AG04450 (cell line): ENCODE measurements at regions not wholly inside any gene's neighbourhood (a gene's known extent, or its start where the extent isn't known, plus 50 kb on each side); places are given as distances from the start of the nearest gene placed in this dataset.
"Not testable (repeated sequence)": the region's sequence is repeated elsewhere in the genome, so short reads cannot be mapped to it uniquely, and the experiment has no call there.

Experiments used
- CTCF ChIA-PET: fragments of 300-600, 350-600 bp; formaldehyde crosslinking; extraction: SDS; loops from one replicate; lab custom pipeline; 2022; ENCODE audit warnings: antibody characterized with exemption, inconsistent platforms; lab: Charles Lee
- POLR2A ChIA-PET: fragments of 350-600 bp; formaldehyde crosslinking; extraction: SDS; loops from one replicate; lab custom pipeline; 2021; ENCODE audit warnings: antibody characterized with exemption, inconsistent platforms; lab: Yijun Ruan, JAX
- DNase-seq: peaks from one replicate; pipeline ENCODE4 v3.0.0-alpha.2; 2011; ENCODE audit warnings: low read depth, low spot score
- H3K27ac ChIP-seq: one replicate; pipeline ENCODE4 v1.5.1; 2012; ENCODE audit warnings: low read depth, low read length, control low read depth
- H3K27me3 ChIP-seq: one replicate; pipeline ENCODE4 v1.6.0; 2012; ENCODE audit warnings: low read length; ENCODE audit not compliant: control insufficient read depth, insufficient read depth
- H3K4me3 ChIP-seq: 2 replicates; pipeline ENCODE4 v1.5.1; 2011; ENCODE audit warnings: mild to moderate bottlenecking, low read depth, low read length, control low read depth
- H3K9me3 ChIP-seq: 2 replicates; pipeline ENCODE4 v1.5.1; 2012; ENCODE audit warnings: low read length; ENCODE audit not compliant: control insufficient read depth, insufficient read depth
- TF ChIP-seq, protein P1 (sequence below): IDR thresholded peaks from 2 replicates; pipeline ENCODE4 v1.5.1; 2011; ENCODE audit warnings: low read depth, low read length, control low read depth, inconsistent platforms

GRCh38 chr7:145382762-145383161 is 546.9 kb upstream of the TPK1 start:
- POLR2A ChIA-PET: no interaction called here
- TF ChIP-seq, protein P1, sequence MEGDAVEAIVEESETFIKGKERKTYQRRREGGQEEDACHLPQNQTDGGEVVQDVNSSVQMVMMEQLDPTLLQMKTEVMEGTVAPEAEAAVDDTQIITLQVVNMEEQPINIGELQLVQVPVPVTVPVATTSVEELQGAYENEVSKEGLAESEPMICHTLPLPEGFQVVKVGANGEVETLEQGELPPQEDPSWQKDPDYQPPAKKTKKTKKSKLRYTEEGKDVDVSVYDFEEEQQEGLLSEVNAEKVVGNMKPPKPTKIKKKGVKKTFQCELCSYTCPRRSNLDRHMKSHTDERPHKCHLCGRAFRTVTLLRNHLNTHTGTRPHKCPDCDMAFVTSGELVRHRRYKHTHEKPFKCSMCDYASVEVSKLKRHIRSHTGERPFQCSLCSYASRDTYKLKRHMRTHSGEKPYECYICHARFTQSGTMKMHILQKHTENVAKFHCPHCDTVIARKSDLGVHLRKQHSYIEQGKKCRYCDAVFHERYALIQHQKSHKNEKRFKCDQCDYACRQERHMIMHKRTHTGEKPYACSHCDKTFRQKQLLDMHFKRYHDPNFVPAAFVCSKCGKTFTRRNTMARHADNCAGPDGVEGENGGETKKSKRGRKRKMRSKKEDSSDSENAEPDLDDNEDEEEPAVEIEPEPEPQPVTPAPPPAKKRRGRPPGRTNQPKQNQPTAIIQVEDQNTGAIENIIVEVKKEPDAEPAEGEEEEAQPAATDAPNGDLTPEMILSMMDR: no peak
- CTCF ChIA-PET: no interaction called here
- H3K9me3 ChIP-seq: peaks cover 18% of the 10 kb centered on the region
- H3K27me3 ChIP-seq: no peaks in the 10 kb centered on the region
- H3K4me3 ChIP-seq: no peak overlapping the region
- DNase-seq: no peak
- no peak overlapping the region for H3K27ac ChIP-seq

DNA sequence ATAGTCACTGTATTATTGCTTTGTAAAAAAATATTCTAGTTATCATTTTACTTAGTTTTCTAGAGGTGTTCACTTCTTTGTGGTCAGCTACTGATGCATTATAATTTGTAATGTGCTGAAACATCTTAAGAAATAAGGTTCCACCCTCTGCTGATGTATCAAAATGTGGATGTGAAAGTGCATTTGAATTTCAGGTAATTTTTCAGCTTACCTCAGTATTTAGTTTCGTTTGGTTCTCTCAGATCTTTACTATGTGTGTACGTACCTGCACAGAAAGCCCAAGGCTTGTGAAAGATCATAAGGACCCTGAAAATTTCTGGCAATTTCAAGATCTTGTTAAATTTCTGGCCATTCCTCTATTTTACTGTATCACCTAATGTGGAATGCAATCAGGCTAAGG is 542.3 kb upstream of the TPK1 start:
- H3K9me3 ChIP-seq: peaks cover 9% of the 10 kb centered on the region
- H3K27ac ChIP-seq: no peak overlapping the region
- ChIA-PET POLR2A (no interaction called here), CTCF (no interaction called here)
- no peak for DNase-seq
- H3K4me3 ChIP-seq: no peak overlapping the region
- TF ChIP-seq, protein P1: no peak
- H3K27me3 ChIP-seq: no peaks in the 10 kb centered on the region

DNA sequence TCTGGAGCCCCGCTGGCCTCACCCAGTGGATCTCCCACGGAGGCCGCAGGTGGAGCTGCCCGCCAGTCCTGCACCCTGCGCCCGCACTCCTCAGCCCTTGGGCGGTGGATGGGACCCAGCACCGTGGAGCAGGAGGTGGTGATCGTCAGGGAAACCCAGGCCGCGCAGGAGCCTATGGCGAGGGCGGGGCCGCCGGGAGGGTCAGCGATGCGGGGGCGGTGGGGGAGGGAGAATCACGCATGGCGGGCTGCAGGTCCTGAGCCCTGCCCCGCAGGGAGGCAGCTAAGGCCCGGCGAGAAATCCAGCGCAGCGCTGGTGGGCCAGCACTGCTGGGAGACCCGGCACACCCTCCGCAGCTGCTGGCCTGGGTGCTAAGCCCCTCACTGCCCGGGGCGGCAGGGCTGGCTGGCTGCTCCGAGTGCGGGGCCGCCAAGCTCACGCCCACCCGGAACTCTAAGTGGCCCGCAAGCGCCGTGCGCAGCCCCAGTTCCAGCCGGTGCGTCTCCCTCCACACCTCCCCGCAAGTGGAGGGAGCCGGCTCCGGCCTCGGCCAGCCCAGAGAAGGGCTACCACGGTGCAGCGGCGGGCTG is 524.8 kb upstream of the TPK1 start:
- no peak for DNase-seq
- Histone ChIP-seq H3K9me3 (peaks cover 12% of the 10 kb centered on the region), H3K27ac (no peak overlapping the region), H3K4me3 (no peak overlapping the region), H3K27me3 (no peaks in the 10 kb centered on the region)
- ChIA-PET POLR2A (no interaction called here), CTCF (no interaction called here)
- TF ChIP-seq, protein P1: no peak

DNA sequence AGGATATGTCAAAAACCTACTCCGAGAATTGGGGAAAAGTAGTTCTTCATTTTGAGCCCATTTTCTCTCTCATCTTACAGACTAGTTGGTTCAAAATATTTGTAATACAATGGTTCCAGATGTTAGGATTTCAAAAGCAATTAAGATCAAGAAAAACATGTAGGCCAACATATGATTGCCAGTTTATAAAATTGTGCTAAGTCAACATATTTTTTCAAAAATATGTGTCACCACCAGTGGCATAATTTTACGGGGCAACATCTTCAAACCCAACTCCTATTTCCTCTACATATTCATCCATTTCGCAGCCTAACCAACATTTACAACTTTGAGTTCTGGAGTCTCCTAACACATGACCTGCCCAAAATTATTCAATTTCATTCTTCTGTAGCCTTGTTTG is 514.5 kb upstream of the TPK1 start:
- DNase-seq: no peak
- ChIA-PET POLR2A (no interaction called here), CTCF (no interaction called here)
- Histone ChIP-seq H3K4me3 (no peak overlapping the region), H3K9me3 (0 out of 2 replicates have a peak, but pooled peaks cover 2% of the 10 kb centered on the region), H3K27ac (no peak overlapping the region), H3K27me3 (no peaks in the 10 kb centered on the region)
- TF ChIP-seq, protein P1: no peak

DNA sequence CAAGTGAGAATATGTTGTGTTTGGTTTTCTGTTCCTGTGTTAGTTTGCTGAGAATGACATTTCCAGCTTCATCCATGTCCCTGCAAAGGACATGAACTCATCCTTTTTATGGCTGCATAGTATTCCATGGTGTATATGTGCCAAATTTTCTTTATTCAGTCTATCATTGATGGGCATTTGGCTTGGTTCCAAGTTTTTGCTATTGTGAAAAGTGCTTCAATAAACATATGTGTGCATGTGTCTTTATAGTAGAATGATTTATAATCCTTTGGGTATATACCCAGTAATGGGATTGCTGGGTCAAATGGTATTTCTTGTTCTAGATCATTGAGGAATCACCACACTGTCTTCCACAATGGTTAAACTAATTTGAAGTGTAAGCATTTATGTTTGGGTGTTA is 513.6 kb upstream of the TPK1 start:
- DNase-seq, H3K9me3 ChIP-seq, POLR2A ChIA-PET, H3K27me3 ChIP-seq, H3K4me3 ChIP-seq, CTCF ChIA-PET, H3K27ac ChIP-seq: not testable (repeated sequence)

- ChIA-PET CTCF (no interaction called here), POLR2A (no interaction called here)
- Histone ChIP-seq H3K27ac (no peak overlapping the region), H3K9me3 (0 out of 2 replicates have a peak, but pooled peaks cover 2% of the 10 kb centered on the region), H3K27me3 (no peaks in the 10 kb centered on the region), H3K4me3 (no peak overlapping the region)
- no peak for DNase-seq
- TF ChIP-seq, protein P1: no peak
These were observed 511.4 kb upstream of the TPK1 start for GRCh38 chr7:145347271-145347670.
